Vagina (tissue), 2 donors: ENCODE measurements at regions not wholly inside any gene's neighbourhood (a gene's known extent, or its start where the extent isn't known, plus 50 kb on each side); places are given as distances from the start of the nearest gene placed in this dataset.

Source experiments
- CTCF ChIP-seq, 3 experiments: fragments of 450-650 bp in 2 of 3; fragments of 200-600 bp in 1 of 3; sonication (generic) in 1 of 3; IDR thresholded peaks; one replicate each; pipeline ENCODE4 v1.5.1; 2017 to 2019; ENCODE audit warnings: antibody characterized with exemption in 3 of 3, mild to moderate bottlenecking in 2 of 3, moderate library complexity in 2 of 3
- POLR2A ChIP-seq, 2 donors: fragments of 450-650 bp; IDR thresholded peaks; one replicate each; pipeline ENCODE4 v1.6.1; 2017; ENCODE audit warnings: antibody characterized with exemption in 2 of 2, mild to moderate bottlenecking in 2 of 2, moderate library complexity in 2 of 2
- POLR2AphosphoS5 ChIP-seq, 2 donors: sonication (generic); formaldehyde crosslinking; IDR thresholded peaks; one replicate each; pipeline ENCODE4 v1.9.0; 2017; ENCODE audit warnings: antibody characterized with exemption in 2 of 2, mild to moderate bottlenecking in 2 of 2, low read depth in 1 of 2; ENCODE audit not compliant: insufficient read depth in 1 of 2

- no peak for TF ChIP-seq CTCF (IDR thresholded peaks at IDR 0.05)
- TF ChIP-seq POLR2A (IDR thresholded peaks at IDR 0.05) = no peak
- no peak for TF ChIP-seq POLR2AphosphoS5 (IDR thresholded peaks at IDR 0.05; ENCODE audit: insufficient read depth in 1 of 2, low read depth in 1 of 2)
Measured at GRCh38 chr4:12979797-12980196, 504.3 kb downstream of the RAB28 start.
